Stomach (tissue), 8 donors: ENCODE measurements at regions not wholly inside any gene's neighbourhood (a gene's known extent, or its start where the extent isn't known, plus 50 kb on each side); places are given as distances from the start of the nearest gene placed in this dataset.
"Not testable (repeated sequence)": the region's sequence is repeated elsewhere in the genome, so short reads cannot be mapped to it uniquely, and the experiment has no call there.

Experiments used
- DNase-seq, 2 donors: peaks; one replicate each; pipeline versions ENCODE4 v3.0.0 to v3.0.0-alpha.2; 2013 to 2019
- H3K27ac ChIP-seq, 5 donors: fragments of 200-600 bp in 4 of 5; sonication (generic) in 4 of 5; one replicate each; pipeline ENCODE4 v1.5.1; 2013 to 2019; ENCODE audit warnings: mild to moderate bottlenecking in 1 of 5, moderate library complexity in 1 of 5
- H3K27me3 ChIP-seq, 3 donors: fragments of 200-600 bp; sonication (generic); one replicate each; pipeline ENCODE4 v1.5.1; 2017 to 2019; ENCODE audit warnings: mixed run types in 1 of 3
- H3K36me3 ChIP-seq, 4 donors: fragments of 200-600 bp; sonication (generic); 1 replicate in 3 of 4; 2 replicates in 1 of 4; pipeline ENCODE4 v1.5.1; 2016 to 2019
- H3K4me1 ChIP-seq, 4 donors: fragments of 200-600 bp; sonication (generic); one replicate each; pipeline ENCODE4 v1.5.1; 2016 to 2019
- H3K4me3 ChIP-seq, 4 donors: fragments of 200-600 bp; sonication (generic) in 3 of 4; one replicate each; pipeline ENCODE4 v1.5.1; 2016 to 2019; ENCODE audit warnings: mild to moderate bottlenecking in 1 of 4
- H3K9me3 ChIP-seq, 4 donors: fragments of 200-600 bp; sonication (generic); one replicate each; pipeline ENCODE4 v1.5.1; 2016 to 2019
- EP300 ChIP-seq: sonication (generic); formaldehyde crosslinking; IDR thresholded peaks from one replicate; pipeline ENCODE4 v1.6.1; 2017; ENCODE audit warnings: antibody characterized with exemption
- POLR2A ChIP-seq, 4 donors: fragments of 450-650 bp; IDR thresholded peaks; one replicate each; pipeline ENCODE4 v1.6.1; 2016; ENCODE audit warnings: antibody characterized with exemption in 4 of 4, control low read depth in 2 of 4, mild to moderate bottlenecking in 1 of 4, moderate library complexity in 1 of 4
- POLR2AphosphoS5 ChIP-seq, 3 donors: sonication (generic); formaldehyde crosslinking; IDR thresholded peaks; one replicate each; pipeline ENCODE4 v1.6.1; 2016; ENCODE audit warnings: antibody characterized with exemption in 3 of 3
- WGBS, 5 donors: extraction: QIAGEN DNeasy Blood & Tissue Kit in 3 of 5; methylation state at CpG; one replicate each; pipeline versions ENCODE4 v1.1.5 to v1.1.7; 2013 to 2018; 5-methylcytosine and 5-hydroxymethylcytosine counted together
- intact Hi-C: fragments of 100-400 bp; cut with DNase I; formaldehyde crosslinking; loops from one replicate; pipeline ENCODE4 v1.15.1; 2023; ENCODE audit warnings: low total_unique reads
- TF ChIP-seq, protein P1 (sequence below), 7 experiments: fragments of 450-650 bp in 4 of 7; fragments of 200-600 bp in 3 of 7; sonication (generic) in 3 of 7; IDR thresholded peaks; one replicate each; pipeline ENCODE4 v1.5.1; 2016 to 2019; ENCODE audit warnings: antibody characterized with exemption in 7 of 7, control low read depth in 2 of 7, mild to moderate bottlenecking in 1 of 7
- donor health status: healthy with polysubstance abuse.
- donor health status: Bipolar disorder and iron deficiency.
- donor health status: healthy.

DNA sequence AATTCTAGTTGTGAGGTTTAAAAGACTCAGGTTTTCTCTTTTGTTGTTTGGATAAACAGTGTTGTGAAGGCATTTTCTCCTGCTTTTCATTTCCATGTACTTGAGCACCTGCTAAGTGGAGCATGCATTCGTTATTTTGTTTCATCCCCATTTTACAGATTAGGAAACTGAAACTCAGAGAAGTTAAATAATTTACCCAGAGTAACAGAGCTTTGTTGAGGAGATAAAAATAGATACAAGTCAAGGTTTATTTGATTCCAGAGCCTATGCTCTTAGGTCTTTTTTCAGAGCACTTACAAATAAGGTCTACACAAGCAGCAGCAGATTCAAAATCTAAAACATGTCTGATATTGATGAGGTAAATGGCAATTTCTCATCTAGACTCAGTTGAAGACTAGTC, 254.7 kb upstream of the PTBP2 start:
- no peak overlapping the region for H3K4me3 ChIP-seq
- no peaks in the 10 kb centered on the region for H3K27me3 ChIP-seq
- H3K27ac ChIP-seq, result no peak overlapping the region
- H3K9me3 ChIP-seq, result peaks cover 0 to 4% (median 0%) of the 10 kb centered on the region in 4 donors
- WGBS, 5 donors, result 61 to 83% (median 74%) methylated on average over 1 of the region's 1 CpG
- intact Hi-C loops, result no loop called here
- TF ChIP-seq EP300 (no peak), POLR2AphosphoS5 (IDR thresholded peaks at IDR 0.05) (no peak), POLR2A (IDR thresholded peaks at IDR 0.05) (no peak)
- TF ChIP-seq, protein P1, sequence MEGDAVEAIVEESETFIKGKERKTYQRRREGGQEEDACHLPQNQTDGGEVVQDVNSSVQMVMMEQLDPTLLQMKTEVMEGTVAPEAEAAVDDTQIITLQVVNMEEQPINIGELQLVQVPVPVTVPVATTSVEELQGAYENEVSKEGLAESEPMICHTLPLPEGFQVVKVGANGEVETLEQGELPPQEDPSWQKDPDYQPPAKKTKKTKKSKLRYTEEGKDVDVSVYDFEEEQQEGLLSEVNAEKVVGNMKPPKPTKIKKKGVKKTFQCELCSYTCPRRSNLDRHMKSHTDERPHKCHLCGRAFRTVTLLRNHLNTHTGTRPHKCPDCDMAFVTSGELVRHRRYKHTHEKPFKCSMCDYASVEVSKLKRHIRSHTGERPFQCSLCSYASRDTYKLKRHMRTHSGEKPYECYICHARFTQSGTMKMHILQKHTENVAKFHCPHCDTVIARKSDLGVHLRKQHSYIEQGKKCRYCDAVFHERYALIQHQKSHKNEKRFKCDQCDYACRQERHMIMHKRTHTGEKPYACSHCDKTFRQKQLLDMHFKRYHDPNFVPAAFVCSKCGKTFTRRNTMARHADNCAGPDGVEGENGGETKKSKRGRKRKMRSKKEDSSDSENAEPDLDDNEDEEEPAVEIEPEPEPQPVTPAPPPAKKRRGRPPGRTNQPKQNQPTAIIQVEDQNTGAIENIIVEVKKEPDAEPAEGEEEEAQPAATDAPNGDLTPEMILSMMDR (IDR thresholded peaks at IDR 0.05), result no peak
- H3K4me1 ChIP-seq, result no peaks in the 10 kb centered on the region
- H3K36me3 ChIP-seq, result no peaks in the 10 kb centered on the region
- no peak for DNase-seq

DNA sequence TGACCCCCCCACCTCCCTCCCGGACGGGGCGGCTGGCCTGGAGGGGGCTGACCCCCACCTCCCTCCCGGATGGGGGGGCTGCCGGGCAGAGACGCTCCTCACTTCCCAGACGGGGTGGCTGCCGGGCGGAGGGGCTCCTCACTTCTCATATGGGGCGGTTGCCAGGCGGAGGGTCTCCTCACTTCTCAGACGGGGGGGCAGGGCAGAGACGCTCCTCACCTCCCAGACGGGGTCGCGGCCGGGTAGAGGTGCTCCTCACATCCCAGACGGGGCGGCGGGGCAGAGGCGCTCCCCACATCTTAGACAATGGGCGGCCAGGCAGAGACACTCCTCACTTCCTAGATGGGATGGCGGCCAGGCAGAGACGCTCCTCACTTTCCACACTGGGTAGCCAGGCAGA, 251.9 kb upstream of the PTBP2 start:
- H3K4me3 ChIP-seq, H3K27ac ChIP-seq, H3K9me3 ChIP-seq, H3K4me1 ChIP-seq, intact Hi-C loops, DNase-seq, H3K36me3 ChIP-seq, H3K27me3 ChIP-seq: not testable (repeated sequence)
- 91 to 100% (median 96%) methylated on average over 2 to 16 of the region's 24 CpGs for WGBS, 5 donors

DNA sequence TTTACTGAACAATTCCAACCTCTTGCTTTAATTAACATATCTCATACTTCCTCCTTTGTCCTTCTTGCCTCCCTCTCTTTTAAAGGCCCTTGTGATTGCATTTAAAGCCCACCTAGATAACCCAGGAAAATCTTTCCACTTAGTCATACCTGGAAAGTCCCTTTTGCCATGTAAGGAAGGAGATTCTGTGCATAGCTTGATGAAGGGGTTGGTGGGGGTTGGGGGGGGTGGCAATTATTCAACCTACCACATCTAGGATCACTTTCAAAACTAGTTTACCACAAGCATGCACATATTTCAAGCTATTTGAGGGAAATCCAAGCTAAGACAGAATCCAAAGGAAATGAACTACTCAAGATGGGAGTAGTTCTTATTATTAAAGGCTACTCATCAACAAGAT, 249.1 kb upstream of the PTBP2 start:
- Histone ChIP-seq H3K4me1 (no peaks in the 10 kb centered on the region), H3K27ac (no peak overlapping the region), H3K27me3 (no peaks in the 10 kb centered on the region), H3K36me3 (no peaks in the 10 kb centered on the region), H3K9me3 (peaks cover 0 to 4% (median 0%) of the 10 kb centered on the region in 4 donors), H3K4me3 (no peak overlapping the region)
- DNase-seq, result no peak
- intact Hi-C loops, result no loop called here
- TF ChIP-seq, protein P1 (IDR thresholded peaks at IDR 0.05), result no peak
- TF ChIP-seq POLR2AphosphoS5 (IDR thresholded peaks at IDR 0.05), result no peak
- TF ChIP-seq EP300, result no peak
- TF ChIP-seq POLR2A (IDR thresholded peaks at IDR 0.05), result no peak

DNA sequence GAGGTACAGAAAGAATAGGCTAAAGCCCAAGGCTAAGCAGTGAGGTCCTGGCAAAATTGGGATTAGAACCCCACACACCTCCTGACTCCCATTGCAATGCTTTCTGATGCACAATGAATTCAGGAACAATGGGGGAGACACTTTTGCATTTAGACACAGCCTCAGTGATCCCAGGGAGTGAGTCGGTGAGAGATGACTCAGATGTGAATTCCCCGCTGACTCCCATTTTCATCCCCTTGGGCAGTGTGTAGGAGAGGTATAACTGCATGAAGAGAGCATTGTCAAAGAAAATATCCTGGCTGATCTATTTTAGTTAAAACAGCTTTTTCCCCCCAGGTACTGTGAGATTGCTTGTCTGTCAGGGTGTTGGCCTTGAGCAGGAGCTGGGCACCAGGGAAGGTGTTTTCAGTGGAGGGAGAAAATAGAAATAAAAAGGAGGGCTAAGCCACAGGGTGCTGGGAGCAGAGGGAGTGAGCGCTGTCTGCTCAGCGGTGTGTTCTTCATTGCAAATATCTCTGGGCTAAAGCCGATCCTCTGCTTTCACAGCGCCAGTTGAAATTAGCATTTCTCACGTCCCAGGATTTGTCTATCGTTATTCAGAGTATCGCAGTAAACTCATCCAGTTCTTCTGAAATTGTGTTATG, 247.7 kb upstream of the PTBP2 start:
- Histone ChIP-seq H3K4me1 (no peaks in the 10 kb centered on the region), H3K9me3 (peaks cover 0 to 4% (median 0%) of the 10 kb centered on the region in 4 donors), H3K27ac (no peak overlapping the region), H3K27me3 (no peaks in the 10 kb centered on the region), H3K4me3 (no peak overlapping the region), H3K36me3 (no peaks in the 10 kb centered on the region)
- no peak for TF ChIP-seq POLR2A (IDR thresholded peaks at IDR 0.05)
- no peak for DNase-seq
- intact Hi-C loops, result no loop called here
- WGBS, 5 donors, result 72 to 85% (median 80%) methylated on average over 9 of the region's 9 CpGs

DNA sequence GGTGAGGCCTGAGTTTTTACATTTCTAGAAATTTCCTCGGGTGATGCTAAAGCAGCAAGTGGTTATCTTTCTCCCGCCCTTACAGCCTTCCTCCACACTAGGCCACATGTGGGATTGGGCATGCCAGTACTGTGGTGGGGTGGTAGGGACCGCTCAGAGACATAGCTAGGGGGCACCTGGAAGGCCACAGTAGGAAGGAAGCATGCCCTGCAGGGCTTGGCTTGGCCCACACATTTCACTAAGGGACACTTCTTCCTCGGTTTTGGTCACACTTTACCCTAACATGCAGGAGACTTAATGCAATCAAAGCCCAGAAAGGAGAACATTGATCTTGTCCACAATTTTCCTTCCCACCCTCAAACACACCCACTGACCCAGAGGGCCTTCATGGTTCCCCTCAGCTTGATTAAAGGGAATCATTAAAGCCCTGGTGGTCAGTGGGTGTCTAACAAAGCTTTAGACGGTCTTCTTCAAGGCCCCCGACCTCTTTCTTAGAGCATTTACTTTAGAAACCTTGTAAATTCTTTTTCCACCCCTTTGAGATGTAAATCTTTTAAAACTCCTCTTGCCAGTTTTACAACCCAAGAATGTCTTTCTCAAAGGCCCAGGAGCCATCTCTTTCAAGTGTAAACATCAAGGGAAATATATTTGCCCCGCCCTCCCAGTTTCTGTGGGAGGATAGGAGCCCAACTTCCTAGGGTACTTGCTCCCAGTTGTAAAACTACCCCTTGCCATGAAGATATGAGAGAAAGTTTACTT, 246.4 kb upstream of the PTBP2 start:
- intact Hi-C loops, result no loop called here
- WGBS, 5 donors, result 71 to 94% (median 77%) methylated on average over 5 to 7 of the region's 7 CpGs

More for the DNA sequence above, 246.4 kb upstream of the PTBP2 start:
- no peak for TF ChIP-seq POLR2AphosphoS5 (IDR thresholded peaks at IDR 0.05)
- TF ChIP-seq POLR2A (IDR thresholded peaks at IDR 0.05), result no peak
- TF ChIP-seq, protein P1 (IDR thresholded peaks at IDR 0.05), result no peak
- no peak for TF ChIP-seq EP300
- Histone ChIP-seq H3K4me3 (no peak overlapping the region), H3K36me3 (no peaks in the 10 kb centered on the region), H3K4me1 (no peaks in the 10 kb centered on the region), H3K9me3 (no peaks in the 10 kb centered on the region), H3K27me3 (no peaks in the 10 kb centered on the region), H3K27ac (no peak overlapping the region)
- no peak for DNase-seq
